ENCODE measurements at regions not wholly inside any gene's neighbourhood (a gene's known extent, or its start where the extent isn't known, plus 50 kb on each side); places are given as distances from the start of the nearest gene placed in this dataset.

DNA sequence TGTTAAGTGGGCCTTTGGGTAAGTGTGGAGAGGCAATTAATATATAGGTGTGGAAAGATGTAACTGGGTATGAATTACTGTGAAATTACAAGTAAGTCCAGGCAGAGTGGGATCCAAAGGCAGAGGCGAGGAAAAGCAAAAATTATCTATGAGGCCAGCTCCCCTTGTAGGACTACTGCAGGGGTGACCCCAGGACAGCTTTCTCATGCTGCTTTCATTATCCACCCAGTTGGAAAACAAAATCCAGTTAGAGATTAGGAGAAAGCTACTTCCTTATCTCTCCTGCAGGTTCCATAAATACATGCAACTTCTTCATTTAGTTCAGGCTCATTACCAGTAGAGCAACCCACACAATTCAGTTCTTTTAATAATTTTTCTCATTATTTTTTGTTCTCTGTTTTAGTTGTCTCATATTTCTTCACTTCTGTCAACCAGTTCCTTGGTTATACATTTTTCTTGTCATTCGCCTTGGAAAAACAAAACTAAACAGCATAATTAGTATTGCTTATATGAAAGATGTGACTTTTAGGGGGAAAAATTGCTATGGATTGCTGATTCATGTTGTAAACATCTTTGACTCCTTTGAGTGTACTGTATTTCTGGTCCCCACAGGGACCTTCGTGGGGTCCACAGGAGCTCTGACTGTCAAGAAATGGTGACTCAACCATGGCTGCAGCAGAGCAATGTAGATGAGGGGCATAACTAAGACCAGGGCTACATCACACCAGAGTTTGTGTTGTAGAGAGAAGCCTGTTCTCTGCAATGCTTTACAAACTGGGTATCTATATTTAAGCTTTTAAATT, 110.4 kb upstream of the PARD3B start:
- no peak for DNase-seq (ENCODE audit: low read depth)

DNA sequence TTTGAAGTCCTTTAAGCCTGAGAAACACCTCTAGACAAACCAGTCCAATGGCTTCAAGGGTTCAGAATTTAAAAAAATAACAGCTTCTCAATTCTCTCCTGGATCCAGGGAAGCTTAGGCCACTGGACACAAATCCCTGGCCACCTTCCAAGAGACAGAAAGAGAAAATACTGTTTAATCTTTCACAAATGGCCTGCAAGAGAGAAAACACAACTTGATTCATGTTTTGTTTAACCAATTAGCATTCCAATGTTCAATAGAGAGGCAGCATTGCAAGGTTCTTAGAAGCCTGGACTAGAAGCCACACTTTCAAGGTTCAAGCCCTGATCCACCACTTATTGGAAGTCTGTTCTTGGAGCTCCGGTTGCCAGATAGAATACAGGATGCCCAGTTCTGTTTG, 109.0 kb upstream of the PARD3B start:
- no peak for DNase-seq (ENCODE audit: low read depth)

DNA sequence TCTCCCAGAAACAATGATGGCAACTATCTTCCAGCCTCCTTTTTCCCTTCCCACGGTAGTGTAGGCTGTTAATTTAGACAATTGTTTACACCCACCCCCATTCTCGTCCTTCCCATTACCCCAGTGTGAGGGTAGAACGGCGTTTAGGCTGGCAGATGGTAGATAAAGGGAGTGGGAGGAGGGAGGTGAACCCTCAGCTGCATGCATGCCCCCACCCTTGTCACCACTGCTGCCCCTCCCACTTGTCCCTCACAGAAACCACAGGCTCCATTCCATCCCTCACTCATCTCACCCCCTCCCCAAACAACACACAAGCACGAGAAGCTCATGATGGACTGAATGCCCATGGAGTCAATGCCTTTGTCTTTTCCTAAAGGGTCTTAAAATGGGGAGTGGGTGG, 107.9 kb upstream of the PARD3B start:
- DNase-seq (ENCODE audit: low read depth) = no peak

- DNase-seq (ENCODE audit: low read depth) = no peak
Observed at GRCh38 chr2:204437815-204438756, 107.2 kb upstream of the PARD3B start.

- no peak for DNase-seq (ENCODE audit: low read depth)
Observed at GRCh38 chr2:204441316-204441715, 104.0 kb upstream of the PARD3B start.

GRCh38 chr2:204445149-204445548, 100.1 kb upstream of the PARD3B start:
- no peak for DNase-seq (ENCODE audit: low read depth)

GRCh38 chr2:204447722-204448121, 97.6 kb upstream of the PARD3B start:
- no peak for DNase-seq (ENCODE audit: low read depth)

- DNase-seq (ENCODE audit: low read depth) = no peak
Observed at GRCh38 chr2:204449977-204450376, 95.3 kb upstream of the PARD3B start.

DNA sequence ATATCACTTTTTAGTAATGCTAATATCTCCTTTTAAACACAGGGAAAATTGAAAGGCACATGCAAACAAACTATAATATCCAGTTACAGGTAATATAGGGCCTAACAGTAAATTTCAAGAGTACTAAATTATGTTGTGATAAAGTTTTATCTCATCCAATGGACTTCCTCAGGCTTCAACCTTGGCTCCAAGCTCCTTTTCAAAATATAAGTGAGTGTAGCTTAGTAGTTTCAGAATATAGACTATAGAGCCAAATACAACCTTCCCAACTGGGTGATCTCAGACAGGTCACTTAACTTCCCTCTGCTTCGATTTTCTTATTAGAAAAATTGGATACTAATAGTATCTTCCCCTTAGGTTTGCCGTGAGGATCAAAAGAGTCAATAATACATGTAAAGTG, 93.5 kb upstream of the PARD3B start:
- no peak for DNase-seq (ENCODE audit: low read depth)

GRCh38 chr2:204452464-204453023, 92.7 kb upstream of the PARD3B start:
- no peak for DNase-seq (ENCODE audit: low read depth)

- no peak for DNase-seq (ENCODE audit: low read depth)
Observed at GRCh38 chr2:204453730-204454167, 91.5 kb upstream of the PARD3B start.

DNA sequence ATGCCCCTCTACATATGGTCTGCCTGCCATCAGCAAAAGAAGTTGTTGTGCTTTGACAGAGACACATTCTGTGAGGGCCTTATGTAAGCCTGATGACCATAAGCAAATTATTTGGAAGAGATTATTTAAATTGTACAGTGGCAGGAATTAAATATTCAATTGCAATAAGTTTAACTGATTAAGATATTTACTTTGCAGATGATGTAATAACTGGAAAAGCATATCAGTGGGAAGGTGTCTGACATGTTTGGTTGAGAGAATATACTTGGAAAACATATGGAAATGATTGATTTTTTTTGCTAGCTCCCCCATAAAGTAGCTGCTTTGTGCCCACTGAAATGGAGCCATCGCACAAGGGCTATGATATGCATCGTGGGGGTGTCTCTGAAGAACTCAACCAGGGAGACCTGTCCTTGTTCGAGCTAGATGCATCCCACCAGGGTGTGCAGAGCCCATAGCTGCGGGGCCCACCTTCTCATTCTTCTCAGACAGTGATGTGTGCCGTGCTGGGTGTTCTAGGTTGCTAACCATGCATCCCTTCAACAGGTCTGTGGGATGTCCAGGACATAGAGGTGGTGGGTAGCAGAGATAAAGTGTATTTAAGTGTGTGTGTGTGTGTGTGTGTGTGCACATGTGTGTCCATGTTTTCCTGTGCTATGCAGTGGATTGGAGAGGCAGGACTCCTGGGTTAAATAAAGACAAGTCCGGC, 90.4 kb upstream of the PARD3B start:
- DNase-seq (ENCODE audit: low read depth) = no peak

DNA sequence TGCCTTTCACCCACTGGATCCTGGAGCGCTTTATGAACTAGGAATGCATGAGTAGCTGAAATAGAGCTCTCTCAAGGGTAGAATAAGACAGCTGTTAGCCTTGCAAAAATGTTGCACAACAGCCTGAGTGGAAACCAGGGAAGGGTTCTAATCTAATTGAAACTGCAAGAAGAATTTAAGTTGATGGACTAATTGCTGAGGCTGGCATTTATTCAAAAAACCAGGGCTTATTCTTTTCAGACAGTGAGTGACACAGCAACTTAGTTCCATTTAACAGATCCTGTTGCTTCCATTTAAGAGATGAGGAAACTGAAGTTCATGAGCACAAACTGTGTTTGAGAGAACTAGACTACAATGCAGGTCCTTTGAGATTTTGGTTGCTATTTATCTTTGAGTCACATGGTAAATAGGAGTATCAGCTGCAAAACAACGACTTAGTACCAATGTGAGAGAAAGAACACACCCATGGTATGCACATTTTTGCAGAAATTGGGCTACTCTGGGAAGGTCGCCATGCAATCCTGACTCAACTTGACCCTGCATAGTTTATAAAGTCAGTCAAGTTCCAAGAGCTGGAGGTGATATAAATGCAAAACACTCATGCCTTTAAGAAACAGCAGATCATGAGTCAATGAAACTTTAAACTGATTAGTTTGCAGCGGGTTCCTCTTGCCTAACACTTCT, 76.4 kb upstream of the PARD3B start:
- no peak for DNase-seq (ENCODE audit: low read depth)

- no peak for DNase-seq (ENCODE audit: low read depth)
Observed at GRCh38 chr2:204470178-204470620, 75.1 kb upstream of the PARD3B start.

DNA sequence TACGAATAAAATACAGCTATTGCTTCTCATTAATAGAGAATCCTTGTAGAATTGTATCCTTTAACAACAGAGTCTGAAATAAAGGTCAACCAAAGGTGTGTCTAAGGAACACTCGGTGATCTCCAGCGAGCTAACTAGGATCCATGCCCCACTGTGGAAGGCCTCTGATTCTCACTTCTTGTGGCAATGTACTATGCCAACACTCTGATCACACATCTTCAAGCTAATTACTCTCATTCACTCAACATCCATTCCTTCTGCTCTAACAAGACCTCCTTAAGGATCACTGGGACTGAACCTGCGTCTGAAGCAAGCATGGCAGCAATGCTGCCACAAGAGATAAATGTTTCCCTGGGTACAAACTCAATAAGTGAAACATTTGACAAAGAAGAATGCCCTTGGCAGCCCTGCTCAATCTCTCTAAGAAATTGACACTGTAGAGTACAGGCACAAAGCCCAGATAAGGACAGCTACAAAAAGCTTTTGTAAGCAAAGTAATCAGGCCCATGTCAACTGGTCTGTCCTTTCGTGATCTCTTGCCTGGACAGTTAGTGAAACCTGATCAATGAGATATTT, 74.6 kb upstream of the PARD3B start:
- DNase-seq (ENCODE audit: low read depth) = no peak

- DNase-seq (ENCODE audit: low read depth) = no peak
Observed at GRCh38 chr2:204472375-204472774, 72.9 kb upstream of the PARD3B start.

DNA sequence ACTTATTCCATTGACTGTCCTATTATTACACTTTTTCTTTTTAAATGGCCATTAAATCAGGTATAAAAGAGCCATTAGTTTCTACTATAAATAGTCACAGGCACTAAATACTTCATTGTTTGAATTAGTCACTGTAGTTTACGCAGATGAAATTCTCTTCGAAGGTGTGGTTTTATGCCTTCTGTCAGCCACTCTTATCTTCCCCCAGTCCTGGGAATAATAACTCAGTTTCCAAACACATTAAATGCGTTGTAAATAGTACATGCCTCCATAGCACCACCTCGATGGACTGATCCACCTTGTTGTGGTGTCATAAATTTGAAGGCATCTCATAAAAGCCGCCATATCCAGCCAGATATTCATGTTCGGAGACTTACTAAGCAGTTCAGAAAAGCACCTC, 72.1 kb upstream of the PARD3B start:
- no peak for DNase-seq (ENCODE audit: low read depth)

DNA sequence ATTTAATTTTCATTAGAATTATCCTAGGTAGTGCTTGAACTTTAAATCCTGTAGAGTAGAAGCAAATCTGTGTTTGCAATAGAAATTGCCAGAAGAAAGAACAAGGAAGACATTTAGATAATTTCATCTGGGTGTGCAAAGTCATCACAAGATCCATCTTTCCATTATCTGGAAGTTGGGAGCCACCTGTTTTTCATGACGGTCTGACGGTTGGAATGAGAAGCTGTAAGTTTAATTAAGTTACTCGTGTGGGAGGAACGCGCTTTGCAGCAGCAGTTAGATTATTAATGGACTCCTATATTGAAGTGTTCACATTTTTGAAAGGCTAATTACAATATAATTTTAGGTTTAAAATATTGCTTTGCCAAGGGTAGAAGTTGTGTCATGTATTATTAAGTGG, 69.9 kb upstream of the PARD3B start:
- no peak for DNase-seq (ENCODE audit: low read depth)

- no peak for DNase-seq (ENCODE audit: low read depth)
Observed at GRCh38 chr2:204477358-204477950, 67.8 kb upstream of the PARD3B start.

- no peak for DNase-seq (ENCODE audit: low read depth)
Observed at GRCh38 chr2:204479557-204479956, 65.7 kb upstream of the PARD3B start.

DNA sequence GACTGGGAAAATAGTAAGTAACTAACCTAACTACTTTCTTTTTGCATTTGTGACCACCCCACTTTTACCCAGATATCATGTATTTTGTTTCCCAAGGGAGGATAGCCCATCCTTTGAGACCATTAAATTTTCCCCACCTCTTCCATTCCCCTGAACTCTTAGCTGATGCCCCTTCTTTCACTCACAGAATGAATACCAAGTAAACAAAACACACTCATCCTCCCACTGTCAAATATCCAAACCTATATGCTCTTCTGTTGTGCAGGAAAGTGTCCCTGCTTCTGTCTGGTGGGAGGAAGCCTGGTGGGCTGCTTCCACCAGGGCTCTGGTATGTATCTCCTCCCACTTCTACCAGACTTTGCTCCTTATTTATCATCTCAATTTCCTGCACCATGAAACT, 64.6 kb upstream of the PARD3B start:
- DNase-seq (ENCODE audit: low read depth) = no peak
